ENCODE measurements at regions not wholly inside any gene's neighbourhood (a gene's known extent, or its start where the extent isn't known, plus 50 kb on each side); places are given as distances from the start of the nearest gene placed in this dataset.

DNA sequence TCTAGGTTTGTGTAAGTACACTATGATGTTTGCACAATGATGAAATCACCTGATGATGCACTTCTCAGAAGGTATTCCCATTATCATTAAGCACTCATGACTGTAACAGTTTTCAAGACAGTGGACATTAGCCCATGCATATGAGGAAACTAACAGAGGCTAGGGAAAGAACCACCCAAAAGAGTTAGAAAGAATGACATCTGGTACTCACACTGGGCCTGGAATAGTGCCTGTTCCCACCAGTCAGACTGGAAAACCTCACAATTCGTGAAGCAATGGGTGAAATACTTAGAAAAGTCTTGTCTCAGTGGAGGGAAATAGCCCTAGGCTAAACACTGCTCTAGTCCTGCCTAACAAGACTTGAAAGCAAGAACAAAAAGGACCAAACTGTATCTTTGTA, 117.4 kb upstream of the GDNF start:
- DNase-seq (ENCODE audit: low spot score), result no peak
- no TSS peak for BruUV-seq (replicated peaks)
- no peaks in the 10 kb centered on the region for H3K36me3 ChIP-seq (ENCODE audit: insufficient read depth, low read length, poor library complexity, severe bottlenecking)
- intact Hi-C loops (cut with micrococcal nuclease; ENCODE audit: unreplicated experiment), result no loop called here
- H3K9me3 ChIP-seq (ENCODE audit: low read depth, low read length, poor library complexity, severe bottlenecking), result peaks cover 14% of the 10 kb centered on the region
- ChIA-PET CTCF (no interaction called here), POLR2A (ENCODE audit: low non-redundant PET) (no interaction called here)
- no peak overlapping the region for H3K27ac ChIP-seq (ENCODE audit: low read depth, low read length, poor library complexity, severe bottlenecking)
- no peaks in the 10 kb centered on the region for H3K4me1 ChIP-seq (ENCODE audit: insufficient read depth, low read length, poor library complexity, severe bottlenecking)
- TF ChIP-seq, protein P1, sequence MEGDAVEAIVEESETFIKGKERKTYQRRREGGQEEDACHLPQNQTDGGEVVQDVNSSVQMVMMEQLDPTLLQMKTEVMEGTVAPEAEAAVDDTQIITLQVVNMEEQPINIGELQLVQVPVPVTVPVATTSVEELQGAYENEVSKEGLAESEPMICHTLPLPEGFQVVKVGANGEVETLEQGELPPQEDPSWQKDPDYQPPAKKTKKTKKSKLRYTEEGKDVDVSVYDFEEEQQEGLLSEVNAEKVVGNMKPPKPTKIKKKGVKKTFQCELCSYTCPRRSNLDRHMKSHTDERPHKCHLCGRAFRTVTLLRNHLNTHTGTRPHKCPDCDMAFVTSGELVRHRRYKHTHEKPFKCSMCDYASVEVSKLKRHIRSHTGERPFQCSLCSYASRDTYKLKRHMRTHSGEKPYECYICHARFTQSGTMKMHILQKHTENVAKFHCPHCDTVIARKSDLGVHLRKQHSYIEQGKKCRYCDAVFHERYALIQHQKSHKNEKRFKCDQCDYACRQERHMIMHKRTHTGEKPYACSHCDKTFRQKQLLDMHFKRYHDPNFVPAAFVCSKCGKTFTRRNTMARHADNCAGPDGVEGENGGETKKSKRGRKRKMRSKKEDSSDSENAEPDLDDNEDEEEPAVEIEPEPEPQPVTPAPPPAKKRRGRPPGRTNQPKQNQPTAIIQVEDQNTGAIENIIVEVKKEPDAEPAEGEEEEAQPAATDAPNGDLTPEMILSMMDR (conservative IDR thresholded peaks at IDR 0.05; ENCODE audit: low read depth, low read length), result no peak
- TF ChIP-seq EZH2 (IDR thresholded peaks at IDR 0.05; ENCODE audit: borderline replicate concordance, low read depth, low read length, poor library complexity, severe bottlenecking), result no peak
- no peak overlapping the region for H3K4me3 ChIP-seq (ENCODE audit: low read depth, low read length, poor library complexity, severe bottlenecking)
- H3K27me3 ChIP-seq (replicated peaks; ENCODE audit: insufficient read depth, low read depth, low read length, poor library complexity), result no peaks in the 10 kb centered on the region

DNA sequence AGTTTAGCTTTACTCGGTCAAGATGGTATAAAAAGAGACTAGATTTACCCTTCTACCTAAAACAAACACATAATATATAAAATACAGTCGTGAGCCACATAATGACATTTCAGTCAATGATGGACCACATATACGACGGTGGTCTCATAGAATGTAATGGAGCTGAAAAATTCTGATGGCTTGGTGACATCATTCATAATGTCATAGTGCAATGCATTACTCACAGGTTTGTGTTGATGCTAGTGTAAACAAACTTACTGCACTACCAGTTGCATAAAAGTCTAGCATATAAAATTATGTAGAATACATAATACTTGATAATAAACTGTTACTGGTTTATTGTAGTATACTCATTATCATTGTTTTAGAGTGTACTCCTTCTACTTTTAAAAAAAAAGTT, 115.9 kb upstream of the GDNF start:
- CTCF ChIA-PET, result no interaction called here
- DNase-seq (ENCODE audit: low spot score), result no peak
- no peak overlapping the region for H3K4me3 ChIP-seq (ENCODE audit: low read depth, low read length, poor library complexity, severe bottlenecking)
- intact Hi-C loops (cut with micrococcal nuclease; ENCODE audit: unreplicated experiment), result no loop called here
- no TSS peak for BruUV-seq (replicated peaks)
- POLR2A ChIA-PET (ENCODE audit: low non-redundant PET), result no interaction called here
- H3K27ac ChIP-seq (ENCODE audit: low read depth, low read length, poor library complexity, severe bottlenecking), result no peak overlapping the region
- peaks cover 14% of the 10 kb centered on the region for H3K9me3 ChIP-seq (ENCODE audit: low read depth, low read length, poor library complexity, severe bottlenecking)
- no peaks in the 10 kb centered on the region for H3K36me3 ChIP-seq (ENCODE audit: insufficient read depth, low read length, poor library complexity, severe bottlenecking)
- no peak for TF ChIP-seq EZH2 (IDR thresholded peaks at IDR 0.05; ENCODE audit: borderline replicate concordance, low read depth, low read length, poor library complexity, severe bottlenecking)
- TF ChIP-seq, protein P1 (conservative IDR thresholded peaks at IDR 0.05; ENCODE audit: low read depth, low read length), result no peak
- no peaks in the 10 kb centered on the region for H3K4me1 ChIP-seq (ENCODE audit: insufficient read depth, low read length, poor library complexity, severe bottlenecking)
- H3K27me3 ChIP-seq (replicated peaks; ENCODE audit: insufficient read depth, low read depth, low read length, poor library complexity), result no peaks in the 10 kb centered on the region

DNA sequence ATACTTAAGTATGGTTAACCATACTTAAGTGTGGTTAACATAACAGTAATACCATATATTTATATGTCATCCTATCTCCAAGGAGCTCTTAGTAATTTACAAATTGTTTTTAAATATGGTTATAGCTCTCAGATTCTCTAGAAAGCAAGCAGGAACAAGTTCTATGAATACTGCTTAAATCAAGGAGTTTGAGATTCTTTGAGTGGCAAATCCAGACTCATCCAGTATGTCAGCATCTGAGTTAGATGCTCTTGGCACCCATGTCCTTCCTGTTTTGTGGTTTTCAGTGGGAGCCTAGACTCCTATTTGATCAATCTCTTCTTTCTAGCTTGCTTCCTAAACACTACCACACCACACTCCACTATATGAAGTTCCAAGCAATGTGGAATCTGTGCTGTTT, 114.7 kb upstream of the GDNF start:
- DNase-seq (ENCODE audit: low spot score), result no peak
- Histone ChIP-seq H3K27ac (ENCODE audit: low read depth, low read length, poor library complexity, severe bottlenecking) (no peak overlapping the region), H3K9me3 (ENCODE audit: low read depth, low read length, poor library complexity, severe bottlenecking) (peaks cover 14% of the 10 kb centered on the region), H3K36me3 (ENCODE audit: insufficient read depth, low read length, poor library complexity, severe bottlenecking) (no peaks in the 10 kb centered on the region), H3K27me3 (replicated peaks; ENCODE audit: insufficient read depth, low read depth, low read length, poor library complexity) (no peaks in the 10 kb centered on the region), H3K4me1 (ENCODE audit: insufficient read depth, low read length, poor library complexity, severe bottlenecking) (no peaks in the 10 kb centered on the region), H3K4me3 (ENCODE audit: low read depth, low read length, poor library complexity, severe bottlenecking) (no peak overlapping the region)
- no peak for TF ChIP-seq EZH2 (IDR thresholded peaks at IDR 0.05; ENCODE audit: borderline replicate concordance, low read depth, low read length, poor library complexity, severe bottlenecking)
- TF ChIP-seq, protein P1 (conservative IDR thresholded peaks at IDR 0.05; ENCODE audit: low read depth, low read length), result no peak
- no TSS peak for BruUV-seq (replicated peaks)
- ChIA-PET CTCF (no interaction called here), POLR2A (ENCODE audit: low non-redundant PET) (interaction anchor here (0.7 kb wide), 1 partner anchor 119 kb away, joined by 4 read pairs; no protein-coding TSS in a partner anchor)
- intact Hi-C loops (cut with micrococcal nuclease; ENCODE audit: unreplicated experiment), result no loop called here
